Activated CD8-positive, alpha-beta T cell treated with anti-CD3 and anti-CD28 coated beads, Interleukin-2, amount 10 ng/mL, durations not matched to agents 7 days and 5 days (primary cell): ENCODE measurements at regions not wholly inside any gene's neighbourhood (a gene's known extent, or its start where the extent isn't known, plus 50 kb on each side); places are given as distances from the start of the nearest gene placed in this dataset.

Source experiments
- ATAC-seq: fragments of 150-1000 bp; cut with Tn5 transposase; one replicate; pipeline ENCODE4 v1.10.0; 2021; ENCODE audit warnings: moderate library complexity
- CTCF ChIA-PET: fragments of 350-600 bp; sonication (Branson Sonifier 250); formaldehyde crosslinking; loops from one replicate; lab custom pipeline; 2021; ENCODE audit warnings: antibody characterized with exemption; lab: Charles Lee
- POLR2A ChIA-PET: fragments of 350-600 bp; sonication (Branson Sonifier 250); formaldehyde crosslinking; loops from one replicate; lab custom pipeline; 2021; ENCODE audit warnings: antibody characterized with exemption; lab: Charles Lee
- DNase-seq: peaks from one replicate; pipeline ENCODE4 v3.0.0-alpha.2; 2020
- H3K27ac Mint-ChIP-seq: one replicate; pipeline ENCODE4 v1.8.0; 2021; ENCODE audit warnings: mild to moderate bottlenecking, mixed read lengths
- H3K27me3 Mint-ChIP-seq: one replicate; pipeline ENCODE4 v1.8.0; 2021; ENCODE audit warnings: low read depth, mixed read lengths
- H3K36me3 Mint-ChIP-seq: one replicate; pipeline ENCODE4 v1.8.0; 2021; ENCODE audit warnings: low read depth, mixed read lengths
- H3K4me1 Mint-ChIP-seq: one replicate; pipeline ENCODE4 v1.8.0; 2021; ENCODE audit warnings: low read depth, mixed read lengths
- H3K4me3 Mint-ChIP-seq: one replicate; pipeline ENCODE4 v1.8.0; 2021; ENCODE audit warnings: mild to moderate bottlenecking, mixed read lengths
- H3K9me3 Mint-ChIP-seq: one replicate; pipeline ENCODE4 v1.8.0; 2022; ENCODE audit warnings: mixed read lengths; ENCODE audit not compliant: insufficient read depth

- POLR2A ChIA-PET, result no interaction called here
- H3K9me3 Mint-ChIP-seq, result no peaks in the 10 kb centered on the region
These were observed 642.1 kb downstream of the EPHA7 start for GRCh38 chr6:92777146-92777740.

DNA sequence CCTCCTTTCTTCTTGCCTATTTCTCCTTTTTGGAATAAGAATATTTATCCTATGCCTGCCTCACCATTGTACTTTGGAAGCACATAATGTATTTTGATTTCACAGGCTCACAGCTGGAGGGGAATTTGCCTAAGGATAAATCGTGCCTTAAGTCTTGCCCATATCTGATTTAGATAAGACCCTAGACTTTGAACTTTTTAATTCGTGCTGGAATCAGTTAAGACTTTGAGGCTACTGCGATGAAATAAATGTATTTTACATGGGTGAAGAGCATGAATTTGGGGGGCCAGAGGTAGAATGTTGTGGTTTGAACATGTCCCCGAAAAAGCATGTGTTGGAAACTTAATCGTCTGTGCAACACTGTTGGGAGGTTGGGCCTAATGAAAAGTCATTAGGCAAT is 648.8 kb downstream of the EPHA7 start:
- no peaks in the 10 kb centered on the region for H3K9me3 Mint-ChIP-seq
- no peaks in the 10 kb centered on the region for H3K27me3 Mint-ChIP-seq
- ATAC-seq (no peak), DNase-seq (no peak)
- ChIA-PET CTCF (no interaction called here), POLR2A (no interaction called here)
- H3K4me1 Mint-ChIP-seq, result no peaks in the 10 kb centered on the region
- no peaks in the 10 kb centered on the region for H3K36me3 Mint-ChIP-seq
- no peak overlapping the region for H3K27ac Mint-ChIP-seq
- H3K4me3 Mint-ChIP-seq, result no peak overlapping the region

More at GRCh38 chr6:92777146-92777740, 642.1 kb downstream of the EPHA7 start:
- Mint-ChIP-seq H3K4me3 (no peak overlapping the region), H3K4me1 (no peaks in the 10 kb centered on the region), H3K36me3 (no peaks in the 10 kb centered on the region), H3K27ac (no peak overlapping the region), H3K27me3 (no peaks in the 10 kb centered on the region)
- DNase-seq (no peak), ATAC-seq (no peak)
- CTCF ChIA-PET, result no interaction called here

GRCh38 chr6:92767101-92767500 is 652.3 kb downstream of the EPHA7 start:
- CTCF ChIA-PET, result no interaction called here
- Mint-ChIP-seq H3K4me3 (no peak overlapping the region), H3K36me3 (no peaks in the 10 kb centered on the region), H3K27ac (no peak overlapping the region), H3K27me3 (no peaks in the 10 kb centered on the region), H3K9me3 (no peaks in the 10 kb centered on the region), H3K4me1 (no peaks in the 10 kb centered on the region)
- POLR2A ChIA-PET, result no interaction called here
- ATAC-seq (no peak), DNase-seq (no peak)

- Mint-ChIP-seq H3K27me3 (no peaks in the 10 kb centered on the region), H3K4me3 (no peak overlapping the region), H3K36me3 (no peaks in the 10 kb centered on the region), H3K27ac (no peak overlapping the region), H3K4me1 (no peaks in the 10 kb centered on the region), H3K9me3 (no peaks in the 10 kb centered on the region)
- ChIA-PET CTCF (no interaction called here), POLR2A (no interaction called here)
- ATAC-seq (no peak), DNase-seq (no peak)
These were observed 655.7 kb downstream of the EPHA7 start for GRCh38 chr6:92763680-92764079.

- no peaks in the 10 kb centered on the region for H3K4me1 Mint-ChIP-seq
- POLR2A ChIA-PET, result no interaction called here
- H3K27ac Mint-ChIP-seq, result no peak overlapping the region
- DNase-seq (no peak), ATAC-seq (no peak)
- H3K27me3 Mint-ChIP-seq, result no peaks in the 10 kb centered on the region
- H3K9me3 Mint-ChIP-seq, result no peaks in the 10 kb centered on the region
- H3K4me3 Mint-ChIP-seq, result no peak overlapping the region
- CTCF ChIA-PET, result no interaction called here
- no peaks in the 10 kb centered on the region for H3K36me3 Mint-ChIP-seq
These were observed 656.1 kb downstream of the EPHA7 start for GRCh38 chr6:92763274-92763584.

- no peak overlapping the region for H3K4me3 Mint-ChIP-seq
- CTCF ChIA-PET, result no interaction called here
- no peaks in the 10 kb centered on the region for H3K27me3 Mint-ChIP-seq
- DNase-seq (no peak), ATAC-seq (no peak)
- POLR2A ChIA-PET, result no interaction called here
- H3K27ac Mint-ChIP-seq, result no peak overlapping the region
- no peaks in the 10 kb centered on the region for H3K36me3 Mint-ChIP-seq
- no peaks in the 10 kb centered on the region for H3K9me3 Mint-ChIP-seq
- no peaks in the 10 kb centered on the region for H3K4me1 Mint-ChIP-seq
These were observed 656.7 kb downstream of the EPHA7 start for GRCh38 chr6:92762443-92763273.

GRCh38 chr6:92759178-92759577 is 660.2 kb downstream of the EPHA7 start:
- Mint-ChIP-seq H3K36me3 (no peaks in the 10 kb centered on the region), H3K4me3 (no peak overlapping the region), H3K4me1 (no peaks in the 10 kb centered on the region), H3K9me3 (no peaks in the 10 kb centered on the region), H3K27me3 (no peaks in the 10 kb centered on the region), H3K27ac (no peak overlapping the region)
- no peak for DNase-seq
- CTCF ChIA-PET, result no interaction called here
- ATAC-seq, result no peak
- POLR2A ChIA-PET, result no interaction called here

GRCh38 chr6:92757925-92758324 is 661.4 kb downstream of the EPHA7 start:
- H3K27me3 Mint-ChIP-seq, result no peaks in the 10 kb centered on the region
- no peak overlapping the region for H3K27ac Mint-ChIP-seq
- no peak for ATAC-seq
- CTCF ChIA-PET, result no interaction called here
- H3K4me3 Mint-ChIP-seq, result no peak overlapping the region
- H3K4me1 Mint-ChIP-seq, result no peaks in the 10 kb centered on the region
- H3K36me3 Mint-ChIP-seq, result no peaks in the 10 kb centered on the region
- POLR2A ChIA-PET, result no interaction called here
- DNase-seq, result no peak
- peaks cover 4% of the 10 kb centered on the region for H3K9me3 Mint-ChIP-seq

GRCh38 chr6:92756912-92757311 is 662.4 kb downstream of the EPHA7 start:
- DNase-seq (no peak), ATAC-seq (no peak)
- POLR2A ChIA-PET, result no interaction called here
- Mint-ChIP-seq H3K4me1 (no peaks in the 10 kb centered on the region), H3K36me3 (no peaks in the 10 kb centered on the region), H3K27ac (no peak overlapping the region), H3K9me3 (peaks cover 11% of the 10 kb centered on the region), H3K4me3 (no peak overlapping the region), H3K27me3 (no peaks in the 10 kb centered on the region)
- CTCF ChIA-PET, result no interaction called here

GRCh38 chr6:92753956-92754355 is 665.4 kb downstream of the EPHA7 start:
- Mint-ChIP-seq H3K4me1 (no peaks in the 10 kb centered on the region), H3K36me3 (no peaks in the 10 kb centered on the region), H3K27ac (no peak overlapping the region), H3K27me3 (no peaks in the 10 kb centered on the region), H3K4me3 (no peak overlapping the region), H3K9me3 (peaks cover 11% of the 10 kb centered on the region)
- ChIA-PET CTCF (no interaction called here), POLR2A (no interaction called here)
- no peak for ATAC-seq
- DNase-seq, result no peak

GRCh38 chr6:92752114-92752513 is 667.2 kb downstream of the EPHA7 start:
- POLR2A ChIA-PET, result no interaction called here
- no peak for ATAC-seq
- H3K4me3 Mint-ChIP-seq, result no peak overlapping the region

DNA sequence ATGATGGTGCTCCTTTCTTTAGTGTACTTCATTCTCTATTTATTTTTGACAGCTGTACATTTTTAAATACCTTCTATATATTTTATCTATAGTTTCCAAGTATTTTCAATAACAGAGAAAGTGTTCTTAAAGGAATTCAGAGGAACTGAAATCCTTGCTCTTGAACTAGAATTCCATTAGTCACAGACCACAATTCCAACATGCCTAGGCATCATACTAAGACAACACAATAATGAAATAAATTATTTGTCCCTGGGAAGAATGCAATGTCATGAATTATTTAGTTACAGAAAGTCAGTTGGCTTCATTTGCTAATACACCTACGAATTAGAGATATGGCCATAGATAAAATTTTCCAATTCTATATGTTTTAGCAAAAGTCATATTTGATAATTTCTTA is 671.2 kb downstream of the EPHA7 start:
- no peak for DNase-seq
- Mint-ChIP-seq H3K4me3 (no peak overlapping the region), H3K27ac (no peak overlapping the region), H3K36me3 (no peaks in the 10 kb centered on the region), H3K4me1 (no peaks in the 10 kb centered on the region), H3K27me3 (no peaks in the 10 kb centered on the region), H3K9me3 (peaks cover 7% of the 10 kb centered on the region)
- ChIA-PET POLR2A (no interaction called here), CTCF (no interaction called here)
- no peak for ATAC-seq

More at GRCh38 chr6:92752114-92752513, 667.2 kb downstream of the EPHA7 start:
- no peaks in the 10 kb centered on the region for H3K27me3 Mint-ChIP-seq
- H3K9me3 Mint-ChIP-seq, result peaks cover 11% of the 10 kb centered on the region
- no peak for DNase-seq
- H3K4me1 Mint-ChIP-seq, result no peaks in the 10 kb centered on the region
- H3K27ac Mint-ChIP-seq, result no peak overlapping the region
- CTCF ChIA-PET, result no interaction called here
- H3K36me3 Mint-ChIP-seq, result no peaks in the 10 kb centered on the region
